ENCODE measurements at regions not wholly inside any gene's neighbourhood (a gene's known extent, or its start where the extent isn't known, plus 50 kb on each side); places are given as distances from the start of the nearest gene placed in this dataset.

- no peak for TF ChIP-seq CTCF (conservative IDR thresholded peaks at IDR 0.05)
- TF ChIP-seq ZFX (IDR thresholded peaks at IDR 0.05) = no peak
- H3K27ac ChIP-seq = no peak overlapping the region
Measured at GRCh38 chr2:212913640-212914306, 237.6 kb downstream of the IKZF2 start.

GRCh38 chr2:212912445-212913103 lies 238.8 kb downstream of the IKZF2 start:
- H3K27ac ChIP-seq = peak overlapping the region; percentile 50; the same call in 1 of the 2 replicates
- TF ChIP-seq ZFX (IDR thresholded peaks at IDR 0.05) (no peak), CTCF (conservative IDR thresholded peaks at IDR 0.05) (no peak)

GRCh38 chr2:212911011-212911410 lies 240.4 kb downstream of the IKZF2 start:
- no peak for TF ChIP-seq CTCF (conservative IDR thresholded peaks at IDR 0.05)
- H3K27ac ChIP-seq = no peak overlapping the region

GRCh38 chr2:212908682-212909435 lies 242.6 kb downstream of the IKZF2 start:
- TF ChIP-seq ZFX (IDR thresholded peaks at IDR 0.05) (no peak), CTCF (conservative IDR thresholded peaks at IDR 0.05) (no peak)
- H3K27ac ChIP-seq = no peak overlapping the region

- H3K27ac ChIP-seq = no peak overlapping the region
- no peak for TF ChIP-seq ZFX (IDR thresholded peaks at IDR 0.05)
- no peak for TF ChIP-seq CTCF (conservative IDR thresholded peaks at IDR 0.05)
Measured at GRCh38 chr2:212908031-212908430, 243.4 kb downstream of the IKZF2 start.

GRCh38 chr2:212906620-212907019 lies 244.8 kb downstream of the IKZF2 start:
- TF ChIP-seq ZFX (IDR thresholded peaks at IDR 0.05) (no peak), CTCF (conservative IDR thresholded peaks at IDR 0.05) (no peak)
- H3K27ac ChIP-seq = peak overlapping the region; percentile 52; the same call in 1 of the 2 replicates
